Right ventricle myocardium superior (tissue), 1 donor: ENCODE measurements at regions not wholly inside any gene's neighbourhood (a gene's known extent, or its start where the extent isn't known, plus 50 kb on each side); places are given as distances from the start of the nearest gene placed in this dataset.

Experiments
- ATAC-seq: fragments of 200-7000 bp; cut with Tn5 transposase; one replicate; pipeline ENCODE4 v1.9.1; 2020; ENCODE audit warnings: mild to moderate bottlenecking; ENCODE audit not compliant: poor library complexity
- DNase-seq: peaks from one replicate; pipeline ENCODE4 v3.0.0-alpha.2; 2020
- intact Hi-C: fragments of 100-400 bp; cut with DNase I; formaldehyde crosslinking; loops from one replicate; pipeline ENCODE4 v1.11.2; 2022
- donor health status: DM: no; HTN: yes; CAD: no; lungs with severe emphysema.

GRCh38 chr2:146312899-146313298, 1531.9 kb upstream of the ACVR2A start:
- no peak for DNase-seq
- intact Hi-C loops: no loop called here
- no peak for ATAC-seq

GRCh38 chr2:146305164-146305563, 1539.7 kb upstream of the ACVR2A start:
- intact Hi-C loops: no loop called here
- no peak for ATAC-seq
- DNase-seq: no peak

GRCh38 chr2:146301287-146301686, 1543.5 kb upstream of the ACVR2A start:
- intact Hi-C loops: no loop called here
- DNase-seq (no peak), ATAC-seq (no peak)

- DNase-seq (no peak), ATAC-seq (no peak)
- intact Hi-C loops: no loop called here
Observed at GRCh38 chr2:146295080-146295670, 1549.7 kb upstream of the ACVR2A start.

- DNase-seq: no peak
- ATAC-seq: no peak
- intact Hi-C loops: no loop called here
Observed at GRCh38 chr2:146287281-146287680, 1557.5 kb upstream of the ACVR2A start.

- no peak for ATAC-seq
- DNase-seq: no peak
- intact Hi-C loops: no loop called here
Observed at GRCh38 chr2:146278881-146279280, 1565.9 kb upstream of the ACVR2A start.

GRCh38 chr2:146271131-146271831, 1573.5 kb upstream of the ACVR2A start:
- no peak for DNase-seq
- intact Hi-C loops: no loop called here
- no peak for ATAC-seq

GRCh38 chr2:146270618-146271017, 1574.2 kb upstream of the ACVR2A start:
- ATAC-seq (no peak), DNase-seq (no peak)
- intact Hi-C loops: no loop called here

- ATAC-seq: no peak
- intact Hi-C loops: no loop called here
- DNase-seq: no peak
Observed at GRCh38 chr2:146267093-146267492, 1577.7 kb upstream of the ACVR2A start.

GRCh38 chr2:146265656-146266055, 1579.2 kb upstream of the ACVR2A start:
- intact Hi-C loops: no loop called here
- ATAC-seq (no peak), DNase-seq (no peak)

- ATAC-seq: no peak
- no peak for DNase-seq
- intact Hi-C loops: no loop called here
Observed at GRCh38 chr2:146262606-146263005, 1582.2 kb upstream of the ACVR2A start.

- intact Hi-C loops: no loop called here
- ATAC-seq (no peak), DNase-seq (no peak)
Observed at GRCh38 chr2:146260551-146260950, 1584.3 kb upstream of the ACVR2A start.

GRCh38 chr2:146259816-146260215, 1585.0 kb upstream of the ACVR2A start:
- DNase-seq (no peak), ATAC-seq (no peak)
- intact Hi-C loops: no loop called here

- intact Hi-C loops: no loop called here
- no peak for ATAC-seq
- DNase-seq: no peak
Observed at GRCh38 chr2:146258071-146258470, 1586.8 kb upstream of the ACVR2A start.

- no peak for ATAC-seq
- intact Hi-C loops: no loop called here
Observed at GRCh38 chr2:146252119-146252518, 1592.7 kb upstream of the ACVR2A start.

GRCh38 chr2:146251328-146251727, 1593.5 kb upstream of the ACVR2A start:
- DNase-seq: no peak
- ATAC-seq: no peak
- intact Hi-C loops: no loop called here

More at GRCh38 chr2:146252119-146252518, 1592.7 kb upstream of the ACVR2A start:
- DNase-seq: no peak

GRCh38 chr2:146246736-146247523, 1597.9 kb upstream of the ACVR2A start:
- intact Hi-C loops: no loop called here
- DNase-seq (no peak), ATAC-seq (no peak)

GRCh38 chr2:146246002-146246735, 1598.7 kb upstream of the ACVR2A start:
- ATAC-seq: no peak
- intact Hi-C loops: no loop called here
- no peak for DNase-seq

GRCh38 chr2:146244830-146245229, 1600.0 kb upstream of the ACVR2A start:
- DNase-seq (no peak), ATAC-seq (no peak)
- intact Hi-C loops: no loop called here
